ENCODE measurements at regions not wholly inside any gene's neighbourhood (a gene's known extent, or its start where the extent isn't known, plus 50 kb on each side); places are given as distances from the start of the nearest gene placed in this dataset.
"Not testable (repeated sequence)": the region's sequence is repeated elsewhere in the genome, so short reads cannot be mapped to it uniquely, and the experiment has no call there.

DNA sequence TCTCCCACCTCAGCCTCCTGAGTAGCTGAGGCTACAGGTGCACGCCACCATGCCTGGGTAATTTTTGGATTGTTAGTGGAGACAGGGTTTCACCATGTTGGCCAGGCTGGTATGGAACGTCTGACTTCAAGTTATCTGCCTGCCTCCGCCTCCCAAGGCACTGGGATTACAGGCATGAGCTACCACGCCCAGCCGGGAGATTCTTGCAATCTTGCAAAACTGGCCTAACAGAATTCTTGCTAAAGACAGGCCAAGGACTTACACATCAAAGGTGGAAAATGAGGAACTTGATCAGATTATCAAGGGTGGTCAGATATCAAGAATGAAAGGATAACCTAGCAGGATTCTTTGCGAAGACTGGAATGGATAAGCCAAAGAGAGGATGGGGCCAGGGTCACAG is 98.3 kb upstream of the TIAM1 start:
- Histone ChIP-seq H3K4me3 (no peak overlapping the region), H3K27me3 (replicated peaks) (no peaks in the 10 kb centered on the region), H3K9me3 (replicated peaks) (no peaks in the 10 kb centered on the region), H3K27ac (no peak overlapping the region), H3K36me3 (no peaks in the 10 kb centered on the region), H3K4me1 (replicated peaks) (no peaks in the 10 kb centered on the region)
- DNase-seq (ENCODE audit: low read depth in 1 of 2, low spot score in 2 of 2): no peak

- no peaks in the 10 kb centered on the region for H3K27me3 ChIP-seq (replicated peaks)
- H3K9me3 ChIP-seq (replicated peaks): 0 out of 2 replicates have a peak, but pooled peaks cover 3% of the 10 kb centered on the region
Measured at GRCh38 chr21:31429506-31429905, 85.4 kb upstream of the TIAM1 start.

GRCh38 chr21:31426235-31426797 is 82.3 kb upstream of the TIAM1 start:
- Histone ChIP-seq H3K4me3 (no peak overlapping the region), H3K27me3 (replicated peaks) (no peaks in the 10 kb centered on the region), H3K27ac (no peak overlapping the region), H3K4me1 (replicated peaks) (no peaks in the 10 kb centered on the region), H3K36me3 (no peaks in the 10 kb centered on the region), H3K9me3 (replicated peaks) (no peaks in the 10 kb centered on the region)
- no peak for DNase-seq (ENCODE audit: low read depth in 1 of 2, low spot score in 2 of 2)

More at GRCh38 chr21:31429506-31429905, 85.4 kb upstream of the TIAM1 start:
- Histone ChIP-seq H3K4me3 (no peak overlapping the region), H3K4me1 (replicated peaks) (no peaks in the 10 kb centered on the region), H3K36me3 (no peaks in the 10 kb centered on the region), H3K27ac (no peak overlapping the region)
- DNase-seq (ENCODE audit: low read depth in 1 of 2, low spot score in 2 of 2): no peak

DNA sequence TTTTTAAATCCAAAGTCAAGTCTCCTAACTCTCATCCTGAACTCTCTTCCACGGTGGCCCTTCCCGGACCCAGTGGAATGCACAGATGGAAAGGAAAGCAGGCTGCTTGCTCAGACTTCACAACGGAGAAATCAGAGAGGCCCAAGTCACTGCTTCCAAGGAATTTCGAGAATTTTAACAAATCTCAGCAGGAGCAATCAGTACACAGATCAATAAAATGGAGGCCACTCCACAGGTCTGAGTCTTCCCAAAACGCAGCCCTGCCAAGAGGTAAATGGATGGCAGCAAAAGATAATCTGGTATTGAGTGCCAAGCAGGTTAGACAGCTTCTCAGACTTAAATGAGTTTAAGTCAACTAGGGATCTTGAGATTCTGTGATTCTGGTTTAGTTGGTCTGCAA is 81.1 kb upstream of the TIAM1 start:
- Histone ChIP-seq H3K9me3 (replicated peaks) (no peaks in the 10 kb centered on the region), H3K36me3 (no peaks in the 10 kb centered on the region), H3K27ac (no peak overlapping the region), H3K4me1 (replicated peaks) (no peaks in the 10 kb centered on the region), H3K27me3 (replicated peaks) (no peaks in the 10 kb centered on the region), H3K4me3 (no peak overlapping the region)
- no peak for DNase-seq (ENCODE audit: low read depth in 1 of 2, low spot score in 2 of 2)

GRCh38 chr21:31424058-31424457 is 80.0 kb upstream of the TIAM1 start:
- Histone ChIP-seq H3K27me3 (replicated peaks) (no peaks in the 10 kb centered on the region), H3K9me3 (replicated peaks) (no peaks in the 10 kb centered on the region), H3K36me3 (no peaks in the 10 kb centered on the region), H3K27ac (no peak overlapping the region), H3K4me3 (no peak overlapping the region), H3K4me1 (replicated peaks) (no peaks in the 10 kb centered on the region)
- no peak for DNase-seq (ENCODE audit: low read depth in 1 of 2, low spot score in 2 of 2)

- DNase-seq (ENCODE audit: low read depth in 1 of 2, low spot score in 2 of 2): no peak
- H3K36me3 ChIP-seq: no peaks in the 10 kb centered on the region
- no peak overlapping the region for H3K4me3 ChIP-seq
- no peaks in the 10 kb centered on the region for H3K4me1 ChIP-seq (replicated peaks)
- H3K27ac ChIP-seq: no peak overlapping the region
- no peaks in the 10 kb centered on the region for H3K9me3 ChIP-seq (replicated peaks)
- H3K27me3 ChIP-seq (replicated peaks): no peaks in the 10 kb centered on the region
Measured at GRCh38 chr21:31420988-31421387, 76.9 kb upstream of the TIAM1 start.

DNA sequence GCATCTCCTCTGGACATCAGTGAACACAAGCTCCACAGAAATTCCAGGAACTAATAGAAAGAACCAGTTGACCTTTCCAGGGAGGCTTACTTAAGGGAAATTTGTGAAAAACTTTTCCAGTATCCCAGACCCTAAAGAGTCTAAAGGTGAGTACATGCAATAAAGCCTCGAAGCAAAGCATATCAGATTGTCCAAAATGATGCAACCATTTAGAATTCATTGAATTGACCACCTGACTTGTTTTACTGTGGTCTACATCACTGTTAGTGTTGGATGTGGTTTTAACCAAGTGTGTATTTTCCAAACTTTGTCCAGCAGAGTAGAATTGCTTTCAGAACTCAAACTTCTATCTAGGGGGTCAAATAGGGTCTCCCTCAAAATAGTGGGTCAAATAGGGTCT is 76.3 kb upstream of the TIAM1 start:
- no peaks in the 10 kb centered on the region for H3K4me1 ChIP-seq (replicated peaks)
- DNase-seq (ENCODE audit: low read depth in 1 of 2, low spot score in 2 of 2): no peak
- no peak overlapping the region for H3K4me3 ChIP-seq
- no peaks in the 10 kb centered on the region for H3K36me3 ChIP-seq
- H3K27me3 ChIP-seq (replicated peaks): no peaks in the 10 kb centered on the region
- H3K9me3 ChIP-seq (replicated peaks): no peaks in the 10 kb centered on the region
- no peak overlapping the region for H3K27ac ChIP-seq

- Histone ChIP-seq H3K9me3 (replicated peaks) (no peaks in the 10 kb centered on the region), H3K27me3 (replicated peaks) (no peaks in the 10 kb centered on the region), H3K4me3 (no peak overlapping the region), H3K36me3 (no peaks in the 10 kb centered on the region), H3K4me1 (replicated peaks) (no peaks in the 10 kb centered on the region), H3K27ac (no peak overlapping the region)
- DNase-seq (ENCODE audit: low read depth in 1 of 2, low spot score in 2 of 2): no peak
Measured at GRCh38 chr21:31418377-31419001, 74.4 kb upstream of the TIAM1 start.

GRCh38 chr21:31417214-31417613 is 73.2 kb upstream of the TIAM1 start:
- H3K36me3 ChIP-seq; H3K9me3 ChIP-seq (replicated peaks); H3K4me1 ChIP-seq (replicated peaks); H3K27ac ChIP-seq; DNase-seq (ENCODE audit: low read depth in 1 of 2, low spot score in 2 of 2); H3K4me3 ChIP-seq; H3K27me3 ChIP-seq (replicated peaks): not testable (repeated sequence)

GRCh38 chr21:31416465-31416864 is 72.4 kb upstream of the TIAM1 start:
- no peaks in the 10 kb centered on the region for H3K4me1 ChIP-seq (replicated peaks)
- no peak overlapping the region for H3K27ac ChIP-seq
- no peaks in the 10 kb centered on the region for H3K36me3 ChIP-seq
- H3K9me3 ChIP-seq (replicated peaks): no peaks in the 10 kb centered on the region
- H3K27me3 ChIP-seq (replicated peaks): no peaks in the 10 kb centered on the region
- DNase-seq (ENCODE audit: low read depth in 1 of 2, low spot score in 2 of 2): no peak
- no peak overlapping the region for H3K4me3 ChIP-seq

- no peak overlapping the region for H3K27ac ChIP-seq
- H3K9me3 ChIP-seq (replicated peaks): no peaks in the 10 kb centered on the region
- no peaks in the 10 kb centered on the region for H3K27me3 ChIP-seq (replicated peaks)
- H3K36me3 ChIP-seq: no peaks in the 10 kb centered on the region
- H3K4me3 ChIP-seq: no peak overlapping the region
- no peaks in the 10 kb centered on the region for H3K4me1 ChIP-seq (replicated peaks)
- no peak for DNase-seq (ENCODE audit: low read depth in 1 of 2, low spot score in 2 of 2)
Measured at GRCh38 chr21:31414263-31415000, 70.4 kb upstream of the TIAM1 start.

- Histone ChIP-seq H3K27me3 (replicated peaks) (no peaks in the 10 kb centered on the region), H3K9me3 (replicated peaks) (no peaks in the 10 kb centered on the region), H3K27ac (no peak overlapping the region), H3K36me3 (no peaks in the 10 kb centered on the region), H3K4me1 (replicated peaks) (no peaks in the 10 kb centered on the region), H3K4me3 (no peak overlapping the region)
- DNase-seq (ENCODE audit: low read depth in 1 of 2, low spot score in 2 of 2): no peak
Measured at GRCh38 chr21:31413698-31414097, 69.6 kb upstream of the TIAM1 start.

- DNase-seq (ENCODE audit: low read depth in 1 of 2, low spot score in 2 of 2): no peak
- H3K4me1 ChIP-seq (replicated peaks): no peaks in the 10 kb centered on the region
- no peaks in the 10 kb centered on the region for H3K27me3 ChIP-seq (replicated peaks)
- no peak overlapping the region for H3K4me3 ChIP-seq
- H3K27ac ChIP-seq: no peak overlapping the region
- no peaks in the 10 kb centered on the region for H3K9me3 ChIP-seq (replicated peaks)
- no peaks in the 10 kb centered on the region for H3K36me3 ChIP-seq
Measured at GRCh38 chr21:31410499-31411131, 66.6 kb upstream of the TIAM1 start.

GRCh38 chr21:31409831-31410487 is 65.9 kb upstream of the TIAM1 start:
- no peak for DNase-seq (ENCODE audit: low read depth in 1 of 2, low spot score in 2 of 2)
- Histone ChIP-seq H3K4me3 (no peak overlapping the region), H3K27me3 (replicated peaks) (no peaks in the 10 kb centered on the region), H3K36me3 (no peaks in the 10 kb centered on the region), H3K9me3 (replicated peaks) (no peaks in the 10 kb centered on the region), H3K4me1 (replicated peaks) (no peaks in the 10 kb centered on the region), H3K27ac (no peak overlapping the region)
